HG02938 (cell line): ENCODE measurements at regions not wholly inside any gene's neighbourhood (a gene's known extent, or its start where the extent isn't known, plus 50 kb on each side); places are given as distances from the start of the nearest gene placed in this dataset.

Experiments
- ATAC-seq: cut with Tn5 transposase; IDR thresholded peaks from one replicate; pipeline ENCODE4 v1.9.1; 2021; ENCODE audit warnings: mild to moderate bottlenecking, moderate library complexity; ENCODE audit not compliant: unreplicated experiment

GRCh38 chr2:42108852-42109251, 60.3 kb upstream of the EML4 start:
- ATAC-seq, result no peak

GRCh38 chr2:42109959-42110640, 59.1 kb upstream of the EML4 start:
- no peak for ATAC-seq

GRCh38 chr2:42110641-42111322, 58.4 kb upstream of the EML4 start:
- no peak for ATAC-seq

GRCh38 chr2:42112418-42112817, 56.7 kb upstream of the EML4 start:
- no peak for ATAC-seq

GRCh38 chr2:42113452-42113851, 55.7 kb upstream of the EML4 start:
- no peak for ATAC-seq

- ATAC-seq, result no peak
Observed at GRCh38 chr2:42114091-42114490, 55.1 kb upstream of the EML4 start.

- ATAC-seq, result no peak
Observed at GRCh38 chr2:42115588-42115987, 53.6 kb upstream of the EML4 start.

GRCh38 chr2:42116195-42117181, 52.7 kb upstream of the EML4 start:
- ATAC-seq, result no peak

- no peak for ATAC-seq
Observed at GRCh38 chr2:42117182-42117579, 52.0 kb upstream of the EML4 start.

GRCh38 chr2:42117923-42118753, 51.0 kb upstream of the EML4 start:
- ATAC-seq, result peak; percentile 88

- ATAC-seq, result no peak
Observed at GRCh38 chr2:42118754-42119569, 50.2 kb upstream of the EML4 start.
